Left lung (tissue), 4 donors: ENCODE measurements at regions not wholly inside any gene's neighbourhood (a gene's known extent, or its start where the extent isn't known, plus 50 kb on each side); places are given as distances from the start of the nearest gene placed in this dataset.
"Not testable (repeated sequence)": the region's sequence is repeated elsewhere in the genome, so short reads cannot be mapped to it uniquely, and the experiment has no call there.

Source experiments
- ATAC-seq: fragments of 200-7000 bp; cut with Tn5 transposase; one replicate; pipeline ENCODE4 v1.9.1; 2020; ENCODE audit warnings: moderate library complexity
- DNase-seq, 4 donors: peaks; one replicate each; pipeline ENCODE4 v3.0.0-alpha.2; 2013 to 2020
- H3K27ac ChIP-seq, 2 donors: fragments of 200-600 bp; sonication (generic) in 1 of 2; one replicate each; pipeline versions ENCODE4 v1.5.0 to v1.8.0; 2020 to 2021
- H3K27me3 ChIP-seq, 2 donors: fragments of 200-600 bp; sonication (generic) in 1 of 2; one replicate each; pipeline versions ENCODE4 v1.5.0 to v1.8.0; 2020 to 2021
- H3K36me3 ChIP-seq, 2 donors: fragments of 200-600 bp; sonication (generic) in 1 of 2; one replicate each; pipeline versions ENCODE4 v1.5.0 to v1.8.0; 2020 to 2021
- H3K4me1 ChIP-seq, 2 donors: fragments of 200-600 bp; one replicate each; pipeline ENCODE4 v1.8.0; 2021
- H3K4me3 ChIP-seq, 2 donors: fragments of 200-600 bp; sonication (generic) in 1 of 2; one replicate each; pipeline versions ENCODE4 v1.5.0 to v1.8.0; 2020 to 2021; ENCODE audit warnings: mild to moderate bottlenecking in 1 of 2
- H3K9me3 ChIP-seq, 2 donors: fragments of 200-600 bp; sonication (generic) in 1 of 2; one replicate each; pipeline versions ENCODE4 v1.5.0 to v1.8.0; 2020 to 2021
- intact Hi-C, 2 donors: fragments of 100-400 bp; cut with DNase I; formaldehyde crosslinking; loops; one replicate each; pipeline versions ENCODE4 v1.11.2 to v1.14.2; 2022
- TF ChIP-seq, protein P1 (sequence below), 2 donors: fragments of 200-600 bp; sonication (generic) in 1 of 2; IDR thresholded peaks; one replicate each; pipeline versions ENCODE4 v1.5.0 to v1.8.0; 2021; ENCODE audit warnings: antibody characterized with exemption in 2 of 2
- donor health status: DM: no; HTN: yes; CAD: no.
- donor health status: DM: no; HTN: no; CAD: no.

GRCh38 chr6:85077098-85077497, 312.7 kb upstream of the TBX18 start:
- DNase-seq: no peak
- no peak for ATAC-seq
- intact Hi-C loops: no loop called here
- no peak overlapping the region for H3K27ac ChIP-seq
- no peak overlapping the region for H3K4me3 ChIP-seq
- H3K36me3 ChIP-seq: no peaks in the 10 kb centered on the region
- TF ChIP-seq, protein P1, sequence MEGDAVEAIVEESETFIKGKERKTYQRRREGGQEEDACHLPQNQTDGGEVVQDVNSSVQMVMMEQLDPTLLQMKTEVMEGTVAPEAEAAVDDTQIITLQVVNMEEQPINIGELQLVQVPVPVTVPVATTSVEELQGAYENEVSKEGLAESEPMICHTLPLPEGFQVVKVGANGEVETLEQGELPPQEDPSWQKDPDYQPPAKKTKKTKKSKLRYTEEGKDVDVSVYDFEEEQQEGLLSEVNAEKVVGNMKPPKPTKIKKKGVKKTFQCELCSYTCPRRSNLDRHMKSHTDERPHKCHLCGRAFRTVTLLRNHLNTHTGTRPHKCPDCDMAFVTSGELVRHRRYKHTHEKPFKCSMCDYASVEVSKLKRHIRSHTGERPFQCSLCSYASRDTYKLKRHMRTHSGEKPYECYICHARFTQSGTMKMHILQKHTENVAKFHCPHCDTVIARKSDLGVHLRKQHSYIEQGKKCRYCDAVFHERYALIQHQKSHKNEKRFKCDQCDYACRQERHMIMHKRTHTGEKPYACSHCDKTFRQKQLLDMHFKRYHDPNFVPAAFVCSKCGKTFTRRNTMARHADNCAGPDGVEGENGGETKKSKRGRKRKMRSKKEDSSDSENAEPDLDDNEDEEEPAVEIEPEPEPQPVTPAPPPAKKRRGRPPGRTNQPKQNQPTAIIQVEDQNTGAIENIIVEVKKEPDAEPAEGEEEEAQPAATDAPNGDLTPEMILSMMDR (IDR thresholded peaks at IDR 0.05): no peak
- H3K9me3 ChIP-seq: no peaks in the 10 kb centered on the region
- no peaks in the 10 kb centered on the region for H3K4me1 ChIP-seq
- no peaks in the 10 kb centered on the region for H3K27me3 ChIP-seq

GRCh38 chr6:85071845-85072244, 307.4 kb upstream of the TBX18 start:
- intact Hi-C loops, ATAC-seq, H3K27ac ChIP-seq, DNase-seq, H3K4me1 ChIP-seq, H3K4me3 ChIP-seq, H3K27me3 ChIP-seq, H3K36me3 ChIP-seq, H3K9me3 ChIP-seq: not testable (repeated sequence)

- Histone ChIP-seq H3K27ac (no peak overlapping the region), H3K36me3 (no peaks in the 10 kb centered on the region), H3K27me3 (no peaks in the 10 kb centered on the region), H3K4me3 (no peak overlapping the region), H3K4me1 (no peaks in the 10 kb centered on the region), H3K9me3 (no peaks in the 10 kb centered on the region)
- TF ChIP-seq, protein P1 (IDR thresholded peaks at IDR 0.05): no peak
- no peak for ATAC-seq
- no peak for DNase-seq
- intact Hi-C loops: no loop called here
Measured at GRCh38 chr6:85069577-85069976, 305.2 kb upstream of the TBX18 start.

DNA sequence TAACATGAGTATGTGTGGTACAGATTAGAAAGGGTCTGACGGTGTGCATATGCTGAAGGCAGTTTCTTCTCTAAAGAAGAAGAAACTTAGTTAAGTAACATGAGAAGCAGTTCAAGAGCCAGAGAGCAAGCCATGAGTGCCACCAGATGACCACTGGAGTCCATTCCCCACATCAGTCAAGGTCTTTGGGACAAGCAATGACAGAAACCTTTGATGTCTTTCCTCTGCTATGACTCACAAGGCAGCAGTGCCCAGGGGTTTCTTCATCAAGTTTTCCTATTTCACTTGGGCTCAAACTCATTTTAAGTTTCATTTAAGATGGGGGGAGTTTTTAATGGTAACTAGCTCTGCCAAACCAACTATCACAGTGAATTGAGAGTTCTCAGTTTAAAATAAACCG, 303.8 kb upstream of the TBX18 start:
- Histone ChIP-seq H3K4me1 (no peaks in the 10 kb centered on the region), H3K9me3 (no peaks in the 10 kb centered on the region), H3K36me3 (no peaks in the 10 kb centered on the region), H3K27me3 (no peaks in the 10 kb centered on the region), H3K4me3 (no peak overlapping the region), H3K27ac (no peak overlapping the region)
- intact Hi-C loops: no loop called here
- no peak for DNase-seq
- TF ChIP-seq, protein P1 (IDR thresholded peaks at IDR 0.05): no peak
- no peak for ATAC-seq

- no peaks in the 10 kb centered on the region for H3K9me3 ChIP-seq
- intact Hi-C loops: no loop called here
- no peak for DNase-seq
- H3K27me3 ChIP-seq: no peaks in the 10 kb centered on the region
- H3K27ac ChIP-seq: no peak overlapping the region
- no peak for ATAC-seq
- H3K4me1 ChIP-seq: no peaks in the 10 kb centered on the region
- no peaks in the 10 kb centered on the region for H3K36me3 ChIP-seq
- no peak overlapping the region for H3K4me3 ChIP-seq
- TF ChIP-seq, protein P1 (IDR thresholded peaks at IDR 0.05): no peak
Measured at GRCh38 chr6:85066266-85066665, 301.9 kb upstream of the TBX18 start.

DNA sequence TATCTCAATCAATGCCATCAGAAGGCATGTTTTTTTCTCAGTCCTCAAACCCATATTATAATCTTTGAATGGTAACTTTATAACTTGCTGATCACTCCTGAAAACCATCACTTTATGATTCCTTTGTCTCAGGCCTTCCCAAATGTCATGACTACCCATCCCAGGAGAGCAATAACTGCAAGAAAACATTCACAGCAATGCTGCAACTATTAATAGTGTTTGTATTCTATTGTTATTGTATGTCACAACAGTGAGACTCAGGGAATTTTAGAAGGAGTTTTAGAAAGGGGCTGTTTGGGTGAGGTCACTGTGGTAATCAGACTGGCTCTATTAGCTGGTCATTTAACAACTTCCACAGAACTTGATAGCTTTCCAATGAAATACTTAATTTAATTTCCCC, 301.4 kb upstream of the TBX18 start:
- Histone ChIP-seq H3K4me1 (no peaks in the 10 kb centered on the region), H3K4me3 (no peak overlapping the region), H3K27me3 (no peaks in the 10 kb centered on the region), H3K9me3 (no peaks in the 10 kb centered on the region), H3K36me3 (no peaks in the 10 kb centered on the region), H3K27ac (no peak overlapping the region)
- TF ChIP-seq, protein P1 (IDR thresholded peaks at IDR 0.05): no peak
- intact Hi-C loops: no loop called here
- no peak for DNase-seq
- ATAC-seq: no peak
